ENCODE measurements at regions not wholly inside any gene's neighbourhood (a gene's known extent, or its start where the extent isn't known, plus 50 kb on each side); places are given as distances from the start of the nearest gene placed in this dataset.

DNA sequence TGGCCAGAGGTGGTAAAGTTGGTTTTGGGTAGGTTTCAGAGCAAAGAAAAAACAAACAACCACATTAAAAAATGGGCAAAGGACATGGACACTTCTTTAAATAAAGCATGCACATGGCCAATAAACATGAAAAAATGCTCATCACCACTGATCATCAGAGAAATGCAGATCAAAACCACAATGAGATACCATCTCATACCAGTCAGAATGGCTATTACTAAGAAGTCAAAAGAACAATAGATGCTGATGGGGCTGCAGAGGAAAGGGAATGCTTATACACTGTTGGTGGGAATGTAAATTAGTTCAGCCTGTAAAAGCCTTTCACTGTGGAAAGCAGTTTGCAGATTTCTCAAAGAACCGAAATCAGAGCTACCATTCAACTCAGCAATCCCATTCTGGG is 598.4 kb upstream of the SOX9 start:
- TF ChIP-seq REST (IDR thresholded peaks at IDR 0.05; ENCODE audit: low read depth) (no peak), ZBTB7A (IDR thresholded peaks at IDR 0.05; ENCODE audit: low read depth) (no peak), EP300 (IDR thresholded peaks at IDR 0.05; ENCODE audit: borderline replicate concordance) (no peak), YY1 (IDR thresholded peaks at IDR 0.05; ENCODE audit: low read depth) (no peak), RAD21 (IDR thresholded peaks at IDR 0.05; ENCODE audit: low read depth) (no peak)
